ENCODE measurements at regions not wholly inside any gene's neighbourhood (a gene's known extent, or its start where the extent isn't known, plus 50 kb on each side); places are given as distances from the start of the nearest gene placed in this dataset.

- Histone ChIP-seq H3K27ac (ENCODE audit: low read depth, low read length) (no peak overlapping the region), H4K20me1 (replicated peaks in 1 of 2; ENCODE audit: control insufficient read depth in 1 of 2, insufficient read depth in 2 of 2, low read length in 2 of 2) (no peaks in the 10 kb centered on the region), H3K14ac (ENCODE audit: insufficient read length) (no peak overlapping the region), H2BK12ac (ENCODE audit: low read depth, low read length) (no peak overlapping the region), H3K4me2 (ENCODE audit: insufficient read depth in 1 of 2, low read depth in 2 of 2, low read length in 2 of 2) (no peak overlapping the region), H3K23ac (ENCODE audit: insufficient read length) (no peak overlapping the region), H2AK5ac (ENCODE audit: low read depth, low read length) (no peak overlapping the region), H3K23me2 (ENCODE audit: low read depth, low read length) (no peaks in the 10 kb centered on the region), H3K56ac (replicated peaks; ENCODE audit: insufficient read length, low read depth, low read length) (no peak overlapping the region), H3K27me3 (replicated peaks in 1 of 4; ENCODE audit: control insufficient read depth in 3 of 4, extremely low read depth in 1 of 4, insufficient read depth in 3 of 4, low read length in 3 of 4) (no peaks in the 10 kb centered on the region), H3K79me2 (ENCODE audit: control insufficient read depth in 1 of 2, insufficient read depth in 2 of 2, low read length in 2 of 2) (no peaks in the 10 kb centered on the region), H4K91ac (replicated peaks; ENCODE audit: insufficient read length, low read length) (no peak overlapping the region), H3K4ac (replicated peaks; ENCODE audit: insufficient read length, low read depth, low read length) (no peak overlapping the region), H3K9ac (replicated peaks in 1 of 4; ENCODE audit: extremely low read depth in 1 of 4, low read depth in 3 of 4, low read length in 3 of 4) (no peak overlapping the region), H3K4me3 (ENCODE audit: extremely low read depth in 1 of 4, insufficient read depth in 2 of 4, low read depth in 3 of 4, low read length in 4 of 4) (no peak overlapping the region), H2BK20ac (ENCODE audit: low read length) (no peak overlapping the region), H2BK5ac (ENCODE audit: low read depth, low read length) (no peak overlapping the region), H2BK15ac (ENCODE audit: low read length) (no peak overlapping the region), H3K36me3 (ENCODE audit: control insufficient read depth in 2 of 4, insufficient read depth in 4 of 4, low read length in 3 of 4) (no peaks in the 10 kb centered on the region), H2BK120ac (replicated peaks; ENCODE audit: low read depth, low read length) (no peak overlapping the region), H3K4me1 (replicated peaks in 1 of 4; ENCODE audit: control insufficient read depth in 3 of 4, insufficient read depth in 4 of 4, low read length in 3 of 4) (no peaks in the 10 kb centered on the region), H3K79me1 (ENCODE audit: low read depth, low read length) (no peaks in the 10 kb centered on the region), H4K8ac (ENCODE audit: extremely low read depth, insufficient read depth, low read length) (no peak overlapping the region), H3K9me3 (ENCODE audit: insufficient read depth in 2 of 2, low read depth in 1 of 2, low read length in 1 of 2) (no peaks in the 10 kb centered on the region), H3K18ac (ENCODE audit: extremely low read depth, low read length) (no peak overlapping the region), H4K5ac (ENCODE audit: insufficient read length, low read depth, low read length) (no peak overlapping the region), H2AFZ (ENCODE audit: low read length) (no peak overlapping the region)
- CTCF ChIA-PET (ENCODE audit: partially characterized antibody), result no interaction called here
- POLR2A ChIA-PET (ENCODE audit: partially characterized antibody), result no interaction called here
- DNase-seq (ENCODE audit: low read depth in 1 of 2, low spot score in 2 of 2) (no peak), FAIRE-seq (no peak)
- 84% methylated on average over 1 of the region's 1 CpG; no CpG with 5 or more reads in 1 of the 2 experiments for WGBS, 2 experiments (ENCODE audit: extremely low coverage in 1 of 2, insufficient coverage in 1 of 2, insufficient read length in 1 of 2, insufficient replicate concordance in 2 of 2, low coverage in 1 of 2, low lambda C conversion rate in 2 of 2, missing lambda C conversion rate in 1 of 2)
- TF ChIP-seq SP2 (IDR thresholded peaks at IDR 0.05; ENCODE audit: low read length) (no peak), GABPA (IDR thresholded peaks at IDR 0.05; ENCODE audit: borderline replicate concordance, insufficient read depth, low read length) (no peak), EGR1 (IDR thresholded peaks at IDR 0.05; ENCODE audit: borderline replicate concordance, low read depth, low read length) (no peak), KDM4A (IDR thresholded peaks at IDR 0.05; ENCODE audit: low read depth, low read length, severe bottlenecking) (no peak)
Measured at GRCh38 chr5:63118221-63118620, 539.6 kb downstream of the LRRC70 start.

All from H1 (cell line).